Suprapubic skin (tissue), 4 donors: ENCODE measurements at regions not wholly inside any gene's neighbourhood (a gene's known extent, or its start where the extent isn't known, plus 50 kb on each side); places are given as distances from the start of the nearest gene placed in this dataset.

ENCODE experiments used
- CTCF ChIP-seq, 2 donors: fragments of 200-600 bp in 1 of 2; fragments of 450-650 bp in 1 of 2; sonication (generic) in 1 of 2; IDR thresholded peaks; one replicate each; pipeline ENCODE4 v1.5.1; 2016 to 2019; ENCODE audit warnings: antibody characterized with exemption in 2 of 2, mild to moderate bottlenecking in 1 of 2, moderate library complexity in 1 of 2
- POLR2A ChIP-seq, 2 donors: fragments of 450-650 bp; IDR thresholded peaks; one replicate each; pipeline ENCODE4 v1.6.1; 2017; ENCODE audit warnings: antibody characterized with exemption in 2 of 2, mild to moderate bottlenecking in 2 of 2, moderate library complexity in 2 of 2
- POLR2AphosphoS5 ChIP-seq, 3 donors: sonication (generic); formaldehyde crosslinking; IDR thresholded peaks; one replicate each; pipeline ENCODE4 v1.6.1; 2017; ENCODE audit warnings: antibody characterized with exemption in 3 of 3

GRCh38 chr15:31579282-31579681 lies 252.6 kb downstream of the KLF13 start:
- TF ChIP-seq POLR2AphosphoS5 (IDR thresholded peaks at IDR 0.05) (no peak), POLR2A (IDR thresholded peaks at IDR 0.05) (no peak), CTCF (IDR thresholded peaks at IDR 0.05) (no peak)
